ENCODE measurements at regions not wholly inside any gene's neighbourhood (a gene's known extent, or its start where the extent isn't known, plus 50 kb on each side); places are given as distances from the start of the nearest gene placed in this dataset.

- TF ChIP-seq CTCF (IDR thresholded peaks at IDR 0.05; ENCODE audit: insufficient read depth, low read depth, low read length) (no peak), EZH2 (IDR thresholded peaks at IDR 0.05; ENCODE audit: insufficient read depth, low read length) (no peak)
Measured at GRCh38 chr18:41600693-41601391, 354.2 kb upstream of the PIK3C3 start.
